Ishikawa (cell line): ENCODE measurements at regions not wholly inside any gene's neighbourhood (a gene's known extent, or its start where the extent isn't known, plus 50 kb on each side); places are given as distances from the start of the nearest gene placed in this dataset.

ENCODE experiments used
- CEBPB ChIP-seq: IDR thresholded peaks from 2 replicates; pipeline ENCODE4 v1.6.1; 2012
- CREB1 ChIP-seq: IDR thresholded peaks from 2 replicates; pipeline ENCODE4 v1.6.1; 2012; ENCODE audit warnings: low read depth
- EGR1 ChIP-seq: IDR thresholded peaks from 2 replicates; pipeline ENCODE4 v1.6.1; 2012
- EP300 ChIP-seq: IDR thresholded peaks from 2 replicates; pipeline ENCODE4 v1.6.1; 2012; ENCODE audit warnings: borderline replicate concordance
- FOXM1 ChIP-seq: IDR thresholded peaks from 2 replicates; pipeline ENCODE4 v1.6.1; 2012; ENCODE audit warnings: low read depth, borderline replicate concordance
- MAX ChIP-seq: IDR thresholded peaks from 2 replicates; pipeline ENCODE4 v1.6.1; 2012
- NFIC ChIP-seq: IDR thresholded peaks from 2 replicates; pipeline ENCODE4 v1.6.1; 2012
- RAD21 ChIP-seq: IDR thresholded peaks from 2 replicates; pipeline ENCODE4 v1.6.1; 2012; ENCODE audit warnings: low read depth
- REST ChIP-seq: IDR thresholded peaks from 2 replicates; pipeline ENCODE4 v1.6.1; 2012; ENCODE audit warnings: low read depth, mild to moderate bottlenecking
- TAF1 ChIP-seq: IDR thresholded peaks from 2 replicates; pipeline ENCODE4 v1.6.1; 2012; ENCODE audit warnings: low read depth, mild to moderate bottlenecking
- TCF12 ChIP-seq: IDR thresholded peaks from 2 replicates; pipeline ENCODE4 v1.6.1; 2012; ENCODE audit warnings: low read depth
- TEAD4 ChIP-seq: IDR thresholded peaks from 2 replicates; pipeline ENCODE4 v1.6.1; 2012
- USF1 ChIP-seq: IDR thresholded peaks from 2 replicates; pipeline ENCODE4 v1.6.1; 2012
- YY1 ChIP-seq: IDR thresholded peaks from 2 replicates; pipeline ENCODE4 v1.6.1; 2012; ENCODE audit warnings: low read depth
- ZBTB7A ChIP-seq: IDR thresholded peaks from 2 replicates; pipeline ENCODE4 v1.6.1; 2012; ENCODE audit warnings: low read depth

- TF ChIP-seq MAX: no peak
- no peak for TF ChIP-seq TEAD4
- no peak for TF ChIP-seq FOXM1
- no peak for TF ChIP-seq CREB1
- no peak for TF ChIP-seq USF1
- no peak for TF ChIP-seq YY1
- TF ChIP-seq TCF12: no peak
- no peak for TF ChIP-seq CEBPB
- TF ChIP-seq RAD21: no peak
- no peak for TF ChIP-seq REST
- no peak for TF ChIP-seq NFIC
- no peak for TF ChIP-seq EGR1
- no peak for TF ChIP-seq TAF1
- no peak for TF ChIP-seq ZBTB7A
- TF ChIP-seq EP300: no peak
These were observed 194.1 kb upstream of the TLL1 start for GRCh38 chr4:165678936-165679325.

- TF ChIP-seq EGR1 (no peak), USF1 (no peak), CEBPB (no peak), ZBTB7A (no peak), TEAD4 (no peak), REST (no peak), YY1 (no peak)
These were observed 192.2 kb upstream of the TLL1 start for GRCh38 chr4:165680821-165681220.

GRCh38 chr4:165682611-165683010 is 190.4 kb upstream of the TLL1 start:
- TF ChIP-seq FOXM1 (no peak), TCF12 (no peak), CREB1 (no peak), MAX (no peak)

GRCh38 chr4:165684177-165684805 is 188.7 kb upstream of the TLL1 start:
- no peak for TF ChIP-seq ZBTB7A
- TF ChIP-seq EP300: no peak
- TF ChIP-seq TCF12: no peak

GRCh38 chr4:165686756-165687155 is 186.3 kb upstream of the TLL1 start:
- TF ChIP-seq TAF1 (no peak), EP300 (no peak), TEAD4 (no peak), MAX (no peak), CEBPB (no peak)

GRCh38 chr4:165689159-165689558 is 183.9 kb upstream of the TLL1 start:
- TF ChIP-seq TAF1: no peak
- no peak for TF ChIP-seq TEAD4
- no peak for TF ChIP-seq REST
- no peak for TF ChIP-seq FOXM1
- no peak for TF ChIP-seq NFIC
- no peak for TF ChIP-seq EGR1
- TF ChIP-seq TCF12: no peak
- TF ChIP-seq USF1: no peak
- no peak for TF ChIP-seq RAD21
- no peak for TF ChIP-seq EP300
- no peak for TF ChIP-seq CREB1
- no peak for TF ChIP-seq ZBTB7A
- TF ChIP-seq CEBPB: no peak
